Psoas muscle (tissue), 7 donors: ENCODE measurements at regions not wholly inside any gene's neighbourhood (a gene's known extent, or its start where the extent isn't known, plus 50 kb on each side); places are given as distances from the start of the nearest gene placed in this dataset.

ENCODE experiments used
- ATAC-seq, 4 donors: fragments of 200-7000 bp; cut with Tn5 transposase; one replicate each; pipeline ENCODE4 v1.9.1; 2020; ENCODE audit warnings: moderate library complexity in 3 of 4, mild to moderate bottlenecking in 2 of 4
- DNase-seq, 2 donors: peaks; one replicate each; pipeline ENCODE4 v3.0.0-alpha.2; 2020
- H3K27ac ChIP-seq: fragments of 200-600 bp; one replicate; pipeline ENCODE4 v1.8.0; 2022
- H3K27me3 ChIP-seq, 3 donors: fragments of 200-600 bp in 1 of 3; one replicate each; pipeline versions ENCODE4 v1.6.1 to v1.8.0; 2013 to 2022; ENCODE audit warnings: low read length in 2 of 3, mild to moderate bottlenecking in 2 of 3, moderate library complexity in 1 of 3; ENCODE audit not compliant: insufficient read depth in 3 of 3
- H3K36me3 ChIP-seq, 2 donors: fragments of 200-600 bp in 1 of 2; one replicate each; pipeline versions ENCODE4 v1.6.1 to v1.8.0; 2013 to 2022; ENCODE audit warnings: low read depth in 1 of 2, mild to moderate bottlenecking in 1 of 2, moderate library complexity in 1 of 2; ENCODE audit not compliant: insufficient read depth in 1 of 2
- H3K4me1 ChIP-seq: fragments of 200-600 bp; one replicate; pipeline ENCODE4 v1.8.0; 2022
- H3K4me3 ChIP-seq: fragments of 200-600 bp; one replicate; pipeline ENCODE4 v1.8.0; 2022; ENCODE audit warnings: mild to moderate bottlenecking
- H3K9me3 ChIP-seq: fragments of 200-600 bp; one replicate; pipeline ENCODE4 v1.8.0; 2022
- CTCF ChIP-seq: fragments of 200-600 bp; IDR thresholded peaks from one replicate; pipeline ENCODE4 v1.8.0; 2022; ENCODE audit warnings: antibody characterized with exemption
- WGBS, 3 donors: extraction: QIAGEN DNeasy Blood & Tissue Kit; methylation state at CpG; one replicate each; pipeline versions ENCODE4 v1.1.6 to v1.1.7; 2013; 5-methylcytosine and 5-hydroxymethylcytosine counted together
- intact Hi-C, 2 donors: fragments of 100-400 bp; cut with DNase I; formaldehyde crosslinking; loops; one replicate each; pipeline versions ENCODE4 v1.11.0 to v1.14.2; 2022
- donor health status: healthy with polysubstance abuse.
- donor health status: DM: no; HTN: no; CAD: no; lungs with moderate emphysema.
- donor health status: Bipolar disorder and iron deficiency.
- donor health status: healthy.
- donor health status: DM: yes; HTN: yes; CAD: no.
- donor health status: DM: no; HTN: no; CAD: no.
- donor health status: DM: yes; HTN: yes; CAD: no.

- TF ChIP-seq CTCF, result no peak
- intact Hi-C loops, result no loop called here
- DNase-seq (no peak), ATAC-seq (no peak)
- 79 to 81% (median 80%) methylated on average over 4 of the region's 4 CpGs for WGBS, 3 donors
- Histone ChIP-seq H3K4me1 (no peaks in the 10 kb centered on the region), H3K27me3 (no peaks in the 10 kb centered on the region), H3K4me3 (no peak overlapping the region), H3K36me3 (no peaks in the 10 kb centered on the region), H3K27ac (no peak overlapping the region), H3K9me3 (no peaks in the 10 kb centered on the region)
These were observed 262.0 kb downstream of the MAFB start for GRCh38 chr20:40427026-40427425.

GRCh38 chr20:40424695-40425094 is 264.3 kb downstream of the MAFB start:
- Histone ChIP-seq H3K27me3 (no peaks in the 10 kb centered on the region), H3K9me3 (no peaks in the 10 kb centered on the region), H3K4me1 (no peaks in the 10 kb centered on the region), H3K4me3 (no peak overlapping the region), H3K27ac (no peak overlapping the region), H3K36me3 (no peaks in the 10 kb centered on the region)
- ATAC-seq (no peak), DNase-seq (no peak)
- WGBS, 3 donors, result 95 to 100% (median 97%) methylated on average over 1 of the region's 1 CpG
- TF ChIP-seq CTCF, result no peak
- intact Hi-C loops, result no loop called here

- Histone ChIP-seq H3K36me3 (no peaks in the 10 kb centered on the region), H3K27ac (no peak overlapping the region), H3K27me3 (no peaks in the 10 kb centered on the region), H3K9me3 (no peaks in the 10 kb centered on the region), H3K4me1 (no peaks in the 10 kb centered on the region), H3K4me3 (no peak overlapping the region)
- intact Hi-C loops, result no loop called here
- ATAC-seq (no peak), DNase-seq (no peak)
- no peak for TF ChIP-seq CTCF
These were observed 266.4 kb downstream of the MAFB start for GRCh38 chr20:40422656-40423055.

- Histone ChIP-seq H3K4me1 (no peaks in the 10 kb centered on the region), H3K27me3 (no peaks in the 10 kb centered on the region)
- WGBS, 3 donors, result 92 to 100% (median 95%) methylated on average over 1 of the region's 1 CpG
These were observed 272.8 kb downstream of the MAFB start for GRCh38 chr20:40416274-40416673.

More at GRCh38 chr20:40416274-40416673, 272.8 kb downstream of the MAFB start:
- TF ChIP-seq CTCF, result no peak
- no peaks in the 10 kb centered on the region for H3K36me3 ChIP-seq
- H3K4me3 ChIP-seq, result no peak overlapping the region
- DNase-seq (no peak), ATAC-seq (no peak)
- intact Hi-C loops, result no loop called here
- no peak overlapping the region for H3K27ac ChIP-seq
- peaks cover 17% of the 10 kb centered on the region for H3K9me3 ChIP-seq
